Psoas muscle (tissue), 7 donors: ENCODE measurements at regions not wholly inside any gene's neighbourhood (a gene's known extent, or its start where the extent isn't known, plus 50 kb on each side); places are given as distances from the start of the nearest gene placed in this dataset.

ENCODE experiments used
- ATAC-seq, 4 donors: fragments of 200-7000 bp; cut with Tn5 transposase; one replicate each; pipeline ENCODE4 v1.9.1; 2020; ENCODE audit warnings: moderate library complexity in 3 of 4, mild to moderate bottlenecking in 2 of 4
- DNase-seq, 2 donors: peaks; one replicate each; pipeline ENCODE4 v3.0.0-alpha.2; 2020
- H3K27ac ChIP-seq: fragments of 200-600 bp; one replicate; pipeline ENCODE4 v1.8.0; 2022
- H3K27me3 ChIP-seq, 3 donors: fragments of 200-600 bp in 1 of 3; one replicate each; pipeline versions ENCODE4 v1.6.1 to v1.8.0; 2013 to 2022; ENCODE audit warnings: low read length in 2 of 3, mild to moderate bottlenecking in 2 of 3, moderate library complexity in 1 of 3; ENCODE audit not compliant: insufficient read depth in 3 of 3
- H3K36me3 ChIP-seq, 2 donors: fragments of 200-600 bp in 1 of 2; one replicate each; pipeline versions ENCODE4 v1.6.1 to v1.8.0; 2013 to 2022; ENCODE audit warnings: low read depth in 1 of 2, mild to moderate bottlenecking in 1 of 2, moderate library complexity in 1 of 2; ENCODE audit not compliant: insufficient read depth in 1 of 2
- H3K4me1 ChIP-seq: fragments of 200-600 bp; one replicate; pipeline ENCODE4 v1.8.0; 2022
- H3K4me3 ChIP-seq: fragments of 200-600 bp; one replicate; pipeline ENCODE4 v1.8.0; 2022; ENCODE audit warnings: mild to moderate bottlenecking
- H3K9me3 ChIP-seq: fragments of 200-600 bp; one replicate; pipeline ENCODE4 v1.8.0; 2022
- WGBS, 3 donors: extraction: QIAGEN DNeasy Blood & Tissue Kit; methylation state at CpG; one replicate each; pipeline versions ENCODE4 v1.1.6 to v1.1.7; 2013; 5-methylcytosine and 5-hydroxymethylcytosine counted together
- intact Hi-C, 2 donors: fragments of 100-400 bp; cut with DNase I; formaldehyde crosslinking; loops; one replicate each; pipeline versions ENCODE4 v1.11.0 to v1.14.2; 2022
- TF ChIP-seq, protein P1 (sequence below): fragments of 200-600 bp; IDR thresholded peaks from one replicate; pipeline ENCODE4 v1.8.0; 2022; ENCODE audit warnings: antibody characterized with exemption
- donor health status: healthy with polysubstance abuse.
- donor health status: DM: no; HTN: no; CAD: no; lungs with moderate emphysema.
- donor health status: Bipolar disorder and iron deficiency.
- donor health status: healthy.
- donor health status: DM: yes; HTN: yes; CAD: no.
- donor health status: DM: no; HTN: no; CAD: no.
- donor health status: DM: yes; HTN: yes; CAD: no.

DNA sequence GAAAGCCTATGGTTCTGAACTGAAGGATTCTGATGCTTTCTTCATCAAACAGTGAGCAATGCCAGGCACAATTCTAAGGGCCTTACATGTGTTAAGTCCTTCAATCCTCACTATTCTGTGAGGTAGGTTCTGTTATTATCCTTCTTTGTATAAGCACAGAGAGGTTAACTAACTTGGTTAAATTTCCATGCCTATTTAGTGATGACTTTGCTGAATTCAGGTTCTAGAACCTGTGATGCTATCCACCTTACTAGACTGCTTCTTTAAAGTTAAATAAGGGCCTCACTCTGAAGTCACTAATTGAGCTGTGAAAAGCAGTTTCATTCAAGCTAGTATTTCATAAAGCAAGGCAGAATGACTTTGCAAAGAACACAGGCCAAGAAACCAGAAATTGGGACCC, 138.9 kb upstream of the PARP11 start:
- TF ChIP-seq, protein P1, sequence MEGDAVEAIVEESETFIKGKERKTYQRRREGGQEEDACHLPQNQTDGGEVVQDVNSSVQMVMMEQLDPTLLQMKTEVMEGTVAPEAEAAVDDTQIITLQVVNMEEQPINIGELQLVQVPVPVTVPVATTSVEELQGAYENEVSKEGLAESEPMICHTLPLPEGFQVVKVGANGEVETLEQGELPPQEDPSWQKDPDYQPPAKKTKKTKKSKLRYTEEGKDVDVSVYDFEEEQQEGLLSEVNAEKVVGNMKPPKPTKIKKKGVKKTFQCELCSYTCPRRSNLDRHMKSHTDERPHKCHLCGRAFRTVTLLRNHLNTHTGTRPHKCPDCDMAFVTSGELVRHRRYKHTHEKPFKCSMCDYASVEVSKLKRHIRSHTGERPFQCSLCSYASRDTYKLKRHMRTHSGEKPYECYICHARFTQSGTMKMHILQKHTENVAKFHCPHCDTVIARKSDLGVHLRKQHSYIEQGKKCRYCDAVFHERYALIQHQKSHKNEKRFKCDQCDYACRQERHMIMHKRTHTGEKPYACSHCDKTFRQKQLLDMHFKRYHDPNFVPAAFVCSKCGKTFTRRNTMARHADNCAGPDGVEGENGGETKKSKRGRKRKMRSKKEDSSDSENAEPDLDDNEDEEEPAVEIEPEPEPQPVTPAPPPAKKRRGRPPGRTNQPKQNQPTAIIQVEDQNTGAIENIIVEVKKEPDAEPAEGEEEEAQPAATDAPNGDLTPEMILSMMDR, result no peak
- H3K4me1 ChIP-seq, result no peaks in the 10 kb centered on the region
- intact Hi-C loops, result no loop called here
- no peak for DNase-seq
- no peak for ATAC-seq
- no peak overlapping the region for H3K4me3 ChIP-seq
- no peaks in the 10 kb centered on the region for H3K9me3 ChIP-seq
- no peak overlapping the region for H3K27ac ChIP-seq
- H3K27me3 ChIP-seq, result peaks cover 0 to 8% (median 2%) of the 10 kb centered on the region in 3 donors
- H3K36me3 ChIP-seq, result no peaks in the 10 kb centered on the region

DNA sequence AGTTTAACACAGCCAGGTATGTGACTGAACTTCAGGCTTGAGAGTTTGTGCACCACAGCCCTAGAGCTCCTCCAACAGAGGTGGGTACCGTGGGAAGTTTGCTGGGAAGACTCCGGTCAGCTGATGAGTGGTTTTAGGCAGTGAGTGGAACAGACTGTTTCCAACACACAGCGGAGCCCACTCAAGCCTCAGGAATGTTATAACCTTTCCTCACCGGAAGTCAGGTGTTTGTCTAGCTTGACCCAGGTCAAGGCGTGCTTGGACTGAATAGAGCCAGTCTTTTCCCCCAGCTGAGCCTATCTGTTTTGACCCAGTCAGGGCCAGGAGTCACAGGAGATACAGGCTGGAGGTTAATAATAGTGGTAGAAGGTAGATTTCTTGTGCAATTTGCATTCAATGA, 138.4 kb upstream of the PARP11 start:
- ATAC-seq (no peak), DNase-seq (no peak)
- H3K9me3 ChIP-seq, result no peaks in the 10 kb centered on the region
- intact Hi-C loops, result no loop called here
- TF ChIP-seq, protein P1, result no peak
- WGBS, 3 donors, result 68 to 72% (median 68%) methylated on average over 5 of the region's 5 CpGs
- H3K27me3 ChIP-seq, result peaks cover 0 to 8% (median 4%) of the 10 kb centered on the region in 3 donors
- no peaks in the 10 kb centered on the region for H3K36me3 ChIP-seq
- H3K27ac ChIP-seq, result no peak overlapping the region
- no peak overlapping the region for H3K4me3 ChIP-seq
- no peaks in the 10 kb centered on the region for H3K4me1 ChIP-seq

DNA sequence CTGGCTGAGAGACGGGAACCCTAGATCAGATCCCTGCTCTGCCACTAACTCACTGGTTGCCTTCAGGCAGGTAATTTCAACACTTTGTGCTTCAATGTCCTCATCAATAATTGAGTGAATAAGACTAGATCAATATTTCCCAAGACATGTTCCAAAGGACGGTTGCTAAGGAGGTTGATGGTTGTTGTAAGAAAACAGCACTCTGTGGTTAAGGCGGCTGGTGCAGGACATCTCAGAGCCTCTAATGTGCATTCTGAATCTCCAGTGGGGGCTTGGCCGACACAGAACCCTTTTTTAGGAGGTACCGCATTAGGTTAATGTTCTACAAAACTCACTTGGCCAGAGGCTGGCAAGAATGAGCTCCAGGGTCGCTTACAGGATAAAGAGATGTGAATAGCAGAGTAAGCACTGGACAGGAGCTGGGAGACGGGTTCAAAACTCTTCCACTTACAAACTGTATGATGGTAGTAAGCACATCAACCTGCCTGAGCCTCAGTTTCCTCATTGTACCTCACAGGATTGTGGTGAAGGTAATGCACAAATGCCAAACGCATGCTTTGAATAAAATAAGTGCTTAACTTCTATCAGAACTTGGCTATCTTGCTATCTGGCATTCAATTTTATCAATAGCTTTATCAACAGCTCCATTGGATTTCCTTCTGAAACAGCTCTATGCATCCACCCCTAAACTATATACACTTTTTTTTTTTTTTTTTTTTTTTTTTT, 136.9 kb upstream of the PARP11 start:
- TF ChIP-seq, protein P1, result no peak
- intact Hi-C loops, result no loop called here
- Histone ChIP-seq H3K9me3 (no peaks in the 10 kb centered on the region), H3K27ac (no peak overlapping the region), H3K4me1 (no peaks in the 10 kb centered on the region), H3K36me3 (no peaks in the 10 kb centered on the region), H3K4me3 (no peak overlapping the region), H3K27me3 (peaks cover 0 to 8% (median 6%) of the 10 kb centered on the region in 3 donors)
- WGBS, 3 donors, result 83 to 93% (median 85%) methylated on average over 8 of the region's 8 CpGs
- ATAC-seq (no peak), DNase-seq (no peak)

DNA sequence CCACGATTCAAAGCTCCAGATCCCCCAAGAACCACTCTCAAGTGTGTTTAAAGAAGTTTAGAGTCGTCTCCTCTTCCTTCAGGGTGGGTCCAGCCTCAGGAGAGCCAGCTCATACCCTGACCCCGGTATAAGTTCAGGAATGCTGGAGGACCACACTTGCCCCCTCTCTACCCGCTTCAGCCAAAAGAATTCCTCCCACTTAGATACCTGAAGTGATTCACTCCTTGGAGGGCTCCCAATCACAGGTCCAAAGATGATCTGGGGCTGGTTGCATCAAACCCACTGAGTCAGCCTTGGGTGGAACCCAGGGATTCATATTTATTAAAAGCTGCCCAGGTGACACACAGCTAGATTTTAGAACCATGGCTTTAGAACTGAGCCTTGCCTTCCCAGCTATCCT, 133.5 kb upstream of the PARP11 start:
- WGBS, 3 donors, result 51 to 66% (median 63%) methylated on average over 4 of the region's 4 CpGs
- Histone ChIP-seq H3K36me3 (no peaks in the 10 kb centered on the region), H3K27ac (no peak overlapping the region), H3K9me3 (no peaks in the 10 kb centered on the region), H3K4me1 (no peaks in the 10 kb centered on the region), H3K27me3 (peaks cover 0 to 9% (median 8%) of the 10 kb centered on the region in 3 donors), H3K4me3 (no peak overlapping the region)
- DNase-seq (no peak), ATAC-seq (no peak)
- TF ChIP-seq, protein P1, result no peak
- intact Hi-C loops, result no loop called here
